HEK293 (cell line): ENCODE measurements at regions not wholly inside any gene's neighbourhood (a gene's known extent, or its start where the extent isn't known, plus 50 kb on each side); places are given as distances from the start of the nearest gene placed in this dataset.

Source experiments
- CTCF ChIA-PET: fragments of 350-600 bp; formaldehyde crosslinking; extraction: SDS; loops from one replicate; lab custom pipeline; 2021; ENCODE audit warnings: antibody characterized with exemption; lab: Yijun Ruan, JAX
- POLR2A ChIA-PET: fragments of 300-600 bp; formaldehyde crosslinking; extraction: SDS; loops from one replicate; lab custom pipeline; 2020; ENCODE audit warnings: antibody characterized with exemption, inconsistent platforms; lab: Yijun Ruan, JAX
- H3K27ac ChIP-seq: fragments of 200-500 bp; sonication (Bioruptor generic); 2 replicates; pipeline ENCODE4 v1.5.1; 2014; ENCODE audit warnings: low read depth, low read length, control low read depth, inconsistent platforms; ENCODE audit errors: extremely low read depth
- H3K36me3 ChIP-seq, 2 experiments: fragments of 200-500 bp in 1 of 2; sonication (Bioruptor generic) in 1 of 2; 1 replicate in 1 of 2; 2 replicates in 1 of 2; pipeline ENCODE4 v1.5.1; 2014 to 2017; ENCODE audit warnings: inconsistent platforms in 2 of 2, low read length in 2 of 2; ENCODE audit not compliant: control insufficient read depth in 2 of 2, insufficient read depth in 1 of 2
- H3K4me1 ChIP-seq: fragments of 200-500 bp; sonication (Bioruptor generic); 2 replicates; pipeline ENCODE4 v1.5.1; 2014; ENCODE audit warnings: mild to moderate bottlenecking, low read length, inconsistent platforms; ENCODE audit not compliant: control insufficient read depth, insufficient read depth
- H3K4me3 ChIP-seq: 2 replicates; pipeline ENCODE4 v1.5.1; 2011; ENCODE audit warnings: low read depth, mild to moderate bottlenecking, control low read depth, low read length, moderate library complexity
- H3K9me3 ChIP-seq: fragments of 200-500 bp; sonication (Bioruptor generic); 2 replicates; pipeline ENCODE4 v1.5.1; 2014; ENCODE audit warnings: low read depth, low read length, inconsistent platforms; ENCODE audit not compliant: control insufficient read depth, insufficient read depth
- KLF1 ChIP-seq: fragments of 450-650 bp; formaldehyde crosslinking; IDR thresholded peaks from 2 replicates; pipeline ENCODE4 v1.5.1; 2016; ENCODE audit warnings: missing biosample characterization, missing genetic modification characterization
- KLF16 ChIP-seq: fragments of 450-650 bp; formaldehyde crosslinking; IDR thresholded peaks from 2 replicates; pipeline ENCODE4 v1.5.1; 2017; ENCODE audit warnings: missing biosample characterization, missing genetic modification characterization
- ZNF138 ChIP-seq: fragments of 450-650 bp; formaldehyde crosslinking; IDR thresholded peaks from 2 replicates; pipeline ENCODE4 v1.5.1; 2016; ENCODE audit warnings: missing biosample characterization, missing genetic modification characterization, borderline replicate concordance
- ZNF202 ChIP-seq: fragments of 450-650 bp; formaldehyde crosslinking; IDR thresholded peaks from 2 replicates; pipeline ENCODE4 v1.5.1; 2016; ENCODE audit warnings: missing biosample characterization, missing genetic modification characterization, borderline replicate concordance
- ZNF211 ChIP-seq: fragments of 450-650 bp; formaldehyde crosslinking; IDR thresholded peaks from 2 replicates; pipeline ENCODE4 v1.5.1; 2016; ENCODE audit warnings: low read depth, missing biosample characterization, missing genetic modification characterization
- ZNF248 ChIP-seq: fragments of 450-650 bp; formaldehyde crosslinking; IDR thresholded peaks from 2 replicates; pipeline ENCODE4 v1.5.1; 2017; ENCODE audit warnings: missing biosample characterization, missing genetic modification characterization
- ZNF521 ChIP-seq: fragments of 450-650 bp; formaldehyde crosslinking; IDR thresholded peaks from 2 replicates; pipeline ENCODE4 v1.5.1; 2017; ENCODE audit warnings: missing biosample characterization, mild to moderate bottlenecking, missing genetic modification characterization
- ZNF560 ChIP-seq: fragments of 450-650 bp; formaldehyde crosslinking; IDR thresholded peaks from 2 replicates; pipeline ENCODE4 v1.5.1; 2017; ENCODE audit warnings: missing biosample characterization, missing genetic modification characterization, borderline replicate concordance
- ZNF621 ChIP-seq: fragments of 450-650 bp; formaldehyde crosslinking; IDR thresholded peaks from 2 replicates; pipeline ENCODE4 v1.5.1; 2017; ENCODE audit warnings: missing biosample characterization, missing genetic modification characterization
- ZNF658 ChIP-seq: fragments of 450-650 bp; formaldehyde crosslinking; IDR thresholded peaks from 2 replicates; pipeline ENCODE4; 2016; ENCODE audit warnings: missing biosample characterization, missing genetic modification characterization
- ZNF660 ChIP-seq: fragments of 450-650 bp; IDR thresholded peaks from 2 replicates; pipeline ENCODE4 v1.5.1; 2018; ENCODE audit warnings: missing biosample characterization, mild to moderate bottlenecking, missing genetic modification characterization
- ZNF701 ChIP-seq: fragments of 450-650 bp; formaldehyde crosslinking; IDR thresholded peaks from 2 replicates; pipeline ENCODE4 v1.5.1; 2016; ENCODE audit warnings: missing biosample characterization, missing genetic modification characterization
- TF ChIP-seq, protein P1 (sequence below): fragments of 450-650 bp; formaldehyde crosslinking; IDR thresholded peaks from 2 replicates; pipeline ENCODE4 v1.5.1; 2016; ENCODE audit warnings: missing biosample characterization, missing genetic modification characterization
- TF ChIP-seq, protein P2 (sequence below): fragments of 450-650 bp; formaldehyde crosslinking; IDR thresholded peaks from 2 replicates; pipeline ENCODE4 v1.5.1; 2016; ENCODE audit warnings: missing biosample characterization, missing genetic modification characterization
- TF ChIP-seq, protein P3 (sequence below): IDR thresholded peaks from 2 replicates; pipeline ENCODE4 v1.6.1; 2011; ENCODE audit warnings: mild to moderate bottlenecking, low read depth, low read length, borderline replicate concordance
- TF ChIP-seq, protein P4 (sequence below): fragments of 450-650 bp; formaldehyde crosslinking; IDR thresholded peaks from 2 replicates; pipeline ENCODE4 v1.5.1; 2016; ENCODE audit warnings: missing biosample characterization, missing genetic modification characterization
- TF ChIP-seq, protein P5 (sequence below): fragments of 450-650 bp; formaldehyde crosslinking; IDR thresholded peaks from 2 replicates; pipeline ENCODE4 v1.5.1; 2016; ENCODE audit warnings: missing biosample characterization, missing genetic modification characterization
- TF ChIP-seq, protein P6 (sequence below): fragments of 450-650 bp; formaldehyde crosslinking; IDR thresholded peaks from 2 replicates; pipeline ENCODE4 v1.5.1; 2016; ENCODE audit warnings: missing biosample characterization, missing genetic modification characterization

DNA sequence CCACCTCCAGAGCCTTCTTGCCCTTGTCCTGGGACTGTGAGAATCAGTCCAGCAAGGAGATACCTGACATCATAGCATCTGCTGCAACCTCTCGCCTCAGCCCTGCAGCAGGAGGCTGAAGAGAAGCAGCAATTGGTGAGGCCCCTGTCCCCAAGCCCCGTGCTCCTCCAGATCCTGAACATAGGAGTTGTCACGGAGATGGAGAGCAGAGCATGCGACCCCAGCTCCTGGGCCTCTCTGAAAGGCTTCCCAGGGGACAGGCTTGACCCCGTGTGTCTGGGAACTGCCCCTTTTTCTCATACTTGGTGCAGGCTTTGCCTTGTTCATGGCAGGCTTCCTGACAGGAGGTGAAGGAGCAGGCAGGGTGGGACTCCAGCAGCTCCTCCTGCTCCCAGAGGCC, 127.7 kb upstream of the PZP start:
- no peaks in the 10 kb centered on the region for H3K4me1 ChIP-seq
- H3K27ac ChIP-seq: no peak overlapping the region
- H3K9me3 ChIP-seq: no peaks in the 10 kb centered on the region
- CTCF ChIA-PET: interaction anchor here (1.5 kb wide), 1 partner anchor 31 kb away, joined by 3 read pairs; no protein-coding TSS in a partner anchor
- H3K36me3 ChIP-seq: no peaks in the 10 kb centered on the region
- POLR2A ChIA-PET: no interaction called here
- no peak overlapping the region for H3K4me3 ChIP-seq
- no peak for TF ChIP-seq ZNF202 (tag by site-specific recombination)
- TF ChIP-seq KLF1 (tag by site-specific recombination): no peak
- TF ChIP-seq, protein P1, sequence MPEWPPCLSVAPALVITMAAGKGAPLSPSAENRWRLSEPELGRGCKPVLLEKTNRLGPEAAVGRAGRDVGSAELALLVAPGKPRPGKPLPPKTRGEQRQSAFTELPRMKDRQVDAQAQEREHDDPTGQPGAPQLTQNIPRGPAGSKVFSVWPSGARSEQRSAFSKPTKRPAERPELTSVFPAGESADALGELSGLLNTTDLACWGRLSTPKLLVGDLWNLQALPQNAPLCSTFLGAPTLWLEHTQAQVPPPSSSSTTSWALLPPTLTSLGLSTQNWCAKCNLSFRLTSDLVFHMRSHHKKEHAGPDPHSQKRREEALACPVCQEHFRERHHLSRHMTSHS (tag by site-specific recombination): no peak
- TF ChIP-seq ZNF560 (tag by site-specific recombination): no peak
- no peak for TF ChIP-seq KLF16 (tag by site-specific recombination)
- TF ChIP-seq ZNF701 (tag by site-specific recombination): no peak
- TF ChIP-seq, protein P2, sequence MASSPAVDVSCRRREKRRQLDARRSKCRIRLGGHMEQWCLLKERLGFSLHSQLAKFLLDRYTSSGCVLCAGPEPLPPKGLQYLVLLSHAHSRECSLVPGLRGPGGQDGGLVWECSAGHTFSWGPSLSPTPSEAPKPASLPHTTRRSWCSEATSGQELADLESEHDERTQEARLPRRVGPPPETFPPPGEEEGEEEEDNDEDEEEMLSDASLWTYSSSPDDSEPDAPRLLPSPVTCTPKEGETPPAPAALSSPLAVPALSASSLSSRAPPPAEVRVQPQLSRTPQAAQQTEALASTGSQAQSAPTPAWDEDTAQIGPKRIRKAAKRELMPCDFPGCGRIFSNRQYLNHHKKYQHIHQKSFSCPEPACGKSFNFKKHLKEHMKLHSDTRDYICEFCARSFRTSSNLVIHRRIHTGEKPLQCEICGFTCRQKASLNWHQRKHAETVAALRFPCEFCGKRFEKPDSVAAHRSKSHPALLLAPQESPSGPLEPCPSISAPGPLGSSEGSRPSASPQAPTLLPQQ (tag by site-specific recombination): no peak
- no peak for TF ChIP-seq ZNF658 (tag by site-specific recombination)
- no peak for TF ChIP-seq ZNF660 (tag by site-specific recombination)
- no peak for TF ChIP-seq ZNF521 (tag by site-specific recombination)
- TF ChIP-seq, protein P3, sequence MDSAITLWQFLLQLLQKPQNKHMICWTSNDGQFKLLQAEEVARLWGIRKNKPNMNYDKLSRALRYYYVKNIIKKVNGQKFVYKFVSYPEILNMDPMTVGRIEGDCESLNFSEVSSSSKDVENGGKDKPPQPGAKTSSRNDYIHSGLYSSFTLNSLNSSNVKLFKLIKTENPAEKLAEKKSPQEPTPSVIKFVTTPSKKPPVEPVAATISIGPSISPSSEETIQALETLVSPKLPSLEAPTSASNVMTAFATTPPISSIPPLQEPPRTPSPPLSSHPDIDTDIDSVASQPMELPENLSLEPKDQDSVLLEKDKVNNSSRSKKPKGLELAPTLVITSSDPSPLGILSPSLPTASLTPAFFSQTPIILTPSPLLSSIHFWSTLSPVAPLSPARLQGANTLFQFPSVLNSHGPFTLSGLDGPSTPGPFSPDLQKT: no peak
- TF ChIP-seq, protein P4, sequence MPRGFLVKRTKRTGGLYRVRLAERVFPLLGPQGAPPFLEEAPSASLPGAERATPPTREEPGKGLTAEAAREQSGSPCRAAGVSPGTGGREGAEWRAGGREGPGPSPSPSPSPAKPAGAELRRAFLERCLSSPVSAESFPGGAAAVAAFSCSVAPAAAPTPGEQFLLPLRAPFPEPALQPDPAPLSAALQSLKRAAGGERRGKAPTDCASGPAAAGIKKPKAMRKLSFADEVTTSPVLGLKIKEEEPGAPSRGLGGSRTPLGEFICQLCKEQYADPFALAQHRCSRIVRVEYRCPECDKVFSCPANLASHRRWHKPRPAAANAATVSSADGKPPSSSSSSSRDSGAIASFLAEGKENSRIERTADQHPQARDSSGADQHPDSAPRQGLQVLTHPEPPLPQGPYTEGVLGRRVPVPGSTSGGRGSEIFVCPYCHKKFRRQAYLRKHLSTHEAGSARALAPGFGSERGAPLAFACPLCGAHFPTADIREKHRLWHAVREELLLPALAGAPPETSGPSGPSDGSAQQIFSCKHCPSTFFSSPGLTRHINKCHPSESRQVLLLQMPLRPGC (tag by site-specific recombination): no peak
- no peak for TF ChIP-seq ZNF621 (tag by site-specific recombination)
- TF ChIP-seq, protein P5, sequence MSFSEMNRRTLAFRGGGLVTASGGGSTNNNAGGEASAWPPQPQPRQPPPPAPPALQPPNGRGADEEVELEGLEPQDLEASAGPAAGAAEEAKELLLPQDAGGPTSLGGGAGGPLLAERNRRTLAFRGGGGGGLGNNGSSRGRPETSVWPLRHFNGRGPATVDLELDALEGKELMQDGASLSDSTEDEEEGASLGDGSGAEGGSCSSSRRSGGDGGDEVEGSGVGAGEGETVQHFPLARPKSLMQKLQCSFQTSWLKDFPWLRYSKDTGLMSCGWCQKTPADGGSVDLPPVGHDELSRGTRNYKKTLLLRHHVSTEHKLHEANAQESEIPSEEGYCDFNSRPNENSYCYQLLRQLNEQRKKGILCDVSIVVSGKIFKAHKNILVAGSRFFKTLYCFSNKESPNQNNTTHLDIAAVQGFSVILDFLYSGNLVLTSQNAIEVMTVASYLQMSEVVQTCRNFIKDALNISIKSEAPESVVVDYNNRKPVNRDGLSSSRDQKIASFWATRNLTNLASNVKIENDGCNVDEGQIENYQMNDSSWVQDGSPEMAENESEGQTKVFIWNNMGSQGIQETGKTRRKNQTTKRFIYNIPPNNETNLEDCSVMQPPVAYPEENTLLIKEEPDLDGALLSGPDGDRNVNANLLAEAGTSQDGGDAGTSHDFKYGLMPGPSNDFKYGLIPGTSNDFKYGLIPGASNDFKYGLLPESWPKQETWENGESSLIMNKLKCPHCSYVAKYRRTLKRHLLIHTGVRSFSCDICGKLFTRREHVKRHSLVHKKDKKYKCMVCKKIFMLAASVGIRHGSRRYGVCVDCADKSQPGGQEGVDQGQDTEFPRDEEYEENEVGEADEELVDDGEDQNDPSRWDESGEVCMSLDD (tag by site-specific recombination): no peak
- TF ChIP-seq ZNF138 (tag by site-specific recombination): no peak
- TF ChIP-seq ZNF248: no peak
- TF ChIP-seq, all 188 proteins: peak for 0

DNA sequence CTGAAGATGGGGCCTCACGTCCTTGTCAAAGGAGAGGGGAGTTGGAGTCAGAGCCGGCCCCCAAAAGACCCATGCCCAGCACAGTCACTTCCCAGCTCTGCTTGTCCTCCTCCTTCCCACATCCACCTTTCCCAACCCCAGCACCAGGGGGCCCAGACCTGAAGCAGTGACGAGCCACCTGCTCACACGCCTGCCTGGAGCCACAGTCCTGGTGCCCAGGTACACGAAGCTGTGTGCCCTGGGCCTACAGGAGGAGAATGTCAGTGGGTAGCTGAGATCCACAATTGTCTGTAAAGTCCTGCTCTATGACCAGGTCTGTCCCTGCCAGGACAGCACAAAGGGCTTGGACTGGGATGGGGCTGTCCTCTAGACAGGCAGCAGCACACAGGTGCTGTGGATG, 126.8 kb upstream of the PZP start:
- H3K36me3 ChIP-seq: no peaks in the 10 kb centered on the region
- ChIA-PET CTCF (interaction anchor here (1.5 kb wide), 1 partner anchor 32 kb away, joined by 3 read pairs; no protein-coding TSS in a partner anchor), POLR2A (no interaction called here)

More for the DNA sequence above, 126.8 kb upstream of the PZP start:
- H3K4me1 ChIP-seq: no peaks in the 10 kb centered on the region
- H3K9me3 ChIP-seq: no peaks in the 10 kb centered on the region
- no peak overlapping the region for H3K27ac ChIP-seq
- TF ChIP-seq ZNF211: no peak
- TF ChIP-seq, protein P6, sequence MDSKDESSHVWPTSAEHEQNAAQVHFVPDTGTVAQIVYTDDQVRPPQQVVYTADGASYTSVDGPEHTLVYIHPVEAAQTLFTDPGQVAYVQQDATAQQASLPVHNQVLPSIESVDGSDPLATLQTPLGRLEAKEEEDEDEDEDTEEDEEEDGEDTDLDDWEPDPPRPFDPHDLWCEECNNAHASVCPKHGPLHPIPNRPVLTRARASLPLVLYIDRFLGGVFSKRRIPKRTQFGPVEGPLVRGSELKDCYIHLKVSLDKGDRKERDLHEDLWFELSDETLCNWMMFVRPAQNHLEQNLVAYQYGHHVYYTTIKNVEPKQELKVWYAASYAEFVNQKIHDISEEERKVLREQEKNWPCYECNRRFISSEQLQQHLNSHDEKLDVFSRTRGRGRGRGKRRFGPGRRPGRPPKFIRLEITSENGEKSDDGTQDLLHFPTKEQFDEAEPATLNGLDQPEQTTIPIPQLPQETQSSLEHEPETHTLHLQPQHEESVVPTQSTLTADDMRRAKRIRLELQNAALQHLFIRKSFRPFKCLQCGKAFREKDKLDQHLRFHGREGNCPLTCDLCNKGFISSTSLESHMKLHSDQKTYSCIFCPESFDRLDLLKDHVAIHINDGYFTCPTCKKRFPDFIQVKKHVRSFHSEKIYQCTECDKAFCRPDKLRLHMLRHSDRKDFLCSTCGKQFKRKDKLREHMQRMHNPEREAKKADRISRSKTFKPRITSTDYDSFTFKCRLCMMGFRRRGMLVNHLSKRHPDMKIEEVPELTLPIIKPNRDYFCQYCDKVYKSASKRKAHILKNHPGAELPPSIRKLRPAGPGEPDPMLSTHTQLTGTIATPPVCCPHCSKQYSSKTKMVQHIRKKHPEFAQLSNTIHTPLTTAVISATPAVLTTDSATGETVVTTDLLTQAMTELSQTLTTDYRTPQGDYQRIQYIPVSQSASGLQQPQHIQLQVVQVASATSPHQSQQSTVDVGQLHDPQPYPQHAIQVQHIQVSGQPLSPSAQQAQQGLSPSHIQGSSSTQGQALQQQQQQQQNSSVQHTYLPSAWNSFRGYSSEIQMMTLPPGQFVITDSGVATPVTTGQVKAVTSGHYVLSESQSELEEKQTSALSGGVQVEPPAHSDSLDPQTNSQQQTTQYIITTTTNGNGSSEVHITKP (tag by site-specific recombination): no peak
- TF ChIP-seq, all 188 proteins: peak for 0
- H3K4me3 ChIP-seq: no peak overlapping the region
